Stimulated activated CD8-positive, alpha-beta memory T cell treated with anti-CD3 and anti-CD28 coated beads, Interleukin-4, amount 100 ng/mL, for 1 hour (primary cell): ENCODE measurements at regions not wholly inside any gene's neighbourhood (a gene's known extent, or its start where the extent isn't known, plus 50 kb on each side); places are given as distances from the start of the nearest gene placed in this dataset.
"Not testable (repeated sequence)": the region's sequence is repeated elsewhere in the genome, so short reads cannot be mapped to it uniquely, and the experiment has no call there.

Experiments
- DNase-seq, 2 donors: peaks; one replicate each; pipeline ENCODE4 v3.0.0-alpha.2; 2020; ENCODE audit warnings: low read depth in 2 of 2, low spot score in 1 of 2

GRCh38 chr15:98315971-98316370, 332.4 kb upstream of the IGF1R start:
- no peak for DNase-seq

GRCh38 chr15:98321896-98322295, 326.4 kb upstream of the IGF1R start:
- no peak for DNase-seq

GRCh38 chr15:98322581-98322980, 325.8 kb upstream of the IGF1R start:
- DNase-seq: no peak

- DNase-seq: no peak
Measured at GRCh38 chr15:98324341-98324970, 323.9 kb upstream of the IGF1R start.

- DNase-seq: no peak
Measured at GRCh38 chr15:98326804-98327203, 321.5 kb upstream of the IGF1R start.

- no peak for DNase-seq
Measured at GRCh38 chr15:98330258-98330657, 318.1 kb upstream of the IGF1R start.

- no peak for DNase-seq
Measured at GRCh38 chr15:98330692-98331435, 317.5 kb upstream of the IGF1R start.

GRCh38 chr15:98331676-98332075, 316.7 kb upstream of the IGF1R start:
- no peak for DNase-seq

- no peak for DNase-seq
Measured at GRCh38 chr15:98333251-98333650, 315.1 kb upstream of the IGF1R start.

- DNase-seq: no peak
Measured at GRCh38 chr15:98342911-98343310, 305.4 kb upstream of the IGF1R start.

- no peak for DNase-seq
Measured at GRCh38 chr15:98344591-98344990, 303.7 kb upstream of the IGF1R start.

- DNase-seq: no peak
Measured at GRCh38 chr15:98347001-98347400, 301.3 kb upstream of the IGF1R start.

- no peak for DNase-seq
Measured at GRCh38 chr15:98347866-98348265, 300.5 kb upstream of the IGF1R start.

- DNase-seq: no peak
Measured at GRCh38 chr15:98350276-98350675, 298.1 kb upstream of the IGF1R start.

GRCh38 chr15:98358274-98358673, 290.1 kb upstream of the IGF1R start:
- DNase-seq: not testable (repeated sequence)

GRCh38 chr15:98358971-98359370, 289.4 kb upstream of the IGF1R start:
- no peak for DNase-seq

GRCh38 chr15:98363416-98363815, 284.9 kb upstream of the IGF1R start:
- DNase-seq: no peak

- no peak for DNase-seq
Measured at GRCh38 chr15:98363955-98364354, 284.4 kb upstream of the IGF1R start.

- no peak for DNase-seq
Measured at GRCh38 chr15:98369081-98369716, 279.1 kb upstream of the IGF1R start.

- DNase-seq: no peak
Measured at GRCh38 chr15:98375513-98376340, 272.6 kb upstream of the IGF1R start.

GRCh38 chr15:98380721-98381120, 267.6 kb upstream of the IGF1R start:
- DNase-seq: no peak

- no peak for DNase-seq
Measured at GRCh38 chr15:98381446-98381845, 266.9 kb upstream of the IGF1R start.
